Superior temporal gyrus (tissue), 1 donor: ENCODE measurements at regions not wholly inside any gene's neighbourhood (a gene's known extent, or its start where the extent isn't known, plus 50 kb on each side); places are given as distances from the start of the nearest gene placed in this dataset.
"Not testable (repeated sequence)": the region's sequence is repeated elsewhere in the genome, so short reads cannot be mapped to it uniquely, and the experiment has no call there.

ENCODE experiments used
- DNase-seq: peaks from one replicate; pipeline ENCODE4 v3.0.0-alpha.2; 2016; ENCODE audit errors: extremely low spot score

GRCh38 chr7:85328456-85328998 lies 141.7 kb upstream of the SEMA3D start:
- no peak for DNase-seq

GRCh38 chr7:85324145-85324799 lies 137.4 kb upstream of the SEMA3D start:
- no peak for DNase-seq

GRCh38 chr7:85322252-85322651 lies 135.4 kb upstream of the SEMA3D start:
- no peak for DNase-seq

DNA sequence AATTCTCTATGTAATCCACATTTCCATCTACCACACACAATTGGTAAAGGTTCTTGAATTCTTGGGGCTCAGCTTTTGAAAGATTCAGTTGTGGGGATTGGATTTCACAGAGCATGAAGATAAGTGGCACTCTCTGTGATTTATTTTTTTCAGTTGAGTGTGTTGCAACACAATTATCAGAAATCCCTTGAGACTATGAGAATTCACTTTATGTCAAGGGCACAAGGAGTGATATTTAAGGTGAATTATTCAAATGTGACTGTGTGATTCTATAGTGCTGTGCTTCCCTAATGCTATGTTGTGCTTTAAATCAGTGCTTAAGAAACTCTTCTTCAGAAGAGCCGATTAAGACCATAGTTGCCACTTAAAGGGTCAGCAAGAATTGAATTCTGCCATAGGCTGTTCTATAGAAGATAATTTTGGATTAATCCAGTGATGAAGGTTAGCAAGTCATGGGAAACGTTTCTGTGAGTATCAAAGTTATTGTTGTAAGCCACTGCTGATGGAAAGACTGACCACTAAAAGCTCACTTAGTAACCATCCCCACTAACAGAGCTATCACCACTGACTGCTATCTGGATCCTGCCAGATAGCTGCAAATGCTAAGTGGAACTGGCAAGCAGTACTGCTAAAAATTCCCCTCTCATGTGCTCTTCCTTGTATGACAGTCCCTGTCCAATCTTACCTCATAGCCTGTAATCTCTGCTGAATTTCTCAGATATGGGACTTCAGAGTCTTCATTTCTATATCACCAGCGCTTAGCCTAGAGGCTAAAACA lies 134.0 kb upstream of the SEMA3D start:
- DNase-seq: no peak

- DNase-seq: no peak
Measured at GRCh38 chr7:85316489-85316888, 129.6 kb upstream of the SEMA3D start.

GRCh38 chr7:85310301-85310700 lies 123.4 kb upstream of the SEMA3D start:
- DNase-seq: no peak

DNA sequence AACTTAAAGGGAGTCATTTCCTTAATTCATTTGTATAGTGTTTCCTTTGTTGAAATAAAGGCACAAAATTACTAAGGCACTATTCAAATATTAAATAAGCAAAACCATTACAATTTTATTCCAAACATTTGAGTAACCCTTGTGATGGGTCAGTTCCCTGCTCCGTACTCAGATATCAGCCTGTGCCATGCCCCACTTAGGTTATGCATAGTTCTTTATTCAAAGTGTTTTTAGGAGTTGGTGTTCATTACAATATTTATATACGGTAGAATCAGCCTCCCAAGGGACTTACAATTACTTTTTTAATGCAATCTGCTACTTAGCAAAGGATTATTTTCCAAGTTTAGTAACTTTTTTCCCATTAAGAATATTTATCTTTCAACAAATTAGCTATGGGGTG lies 119.3 kb upstream of the SEMA3D start:
- DNase-seq: no peak

- no peak for DNase-seq
Measured at GRCh38 chr7:85294176-85294575, 107.3 kb upstream of the SEMA3D start.

- DNase-seq: no peak
Measured at GRCh38 chr7:85292908-85293576, 106.2 kb upstream of the SEMA3D start.

DNA sequence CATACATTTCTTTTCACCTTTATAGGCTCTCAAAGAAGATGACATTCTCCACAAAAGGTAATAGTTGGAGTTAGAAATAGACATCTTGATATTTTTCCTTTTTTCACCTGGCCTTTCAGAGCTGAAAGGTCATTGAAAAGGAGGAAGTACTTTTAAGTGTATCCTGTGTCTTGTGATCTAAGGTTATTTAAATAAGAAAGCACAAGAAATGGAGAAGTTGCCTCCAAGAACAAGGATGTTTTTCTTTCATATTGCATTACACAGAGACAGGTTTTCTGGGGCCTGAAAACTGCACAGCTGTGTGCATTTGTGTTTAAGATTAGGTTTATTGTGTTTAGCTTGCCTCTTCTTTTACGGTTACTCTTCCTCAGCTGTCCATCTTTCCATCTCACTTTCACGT lies 103.4 kb upstream of the SEMA3D start:
- DNase-seq: no peak

DNA sequence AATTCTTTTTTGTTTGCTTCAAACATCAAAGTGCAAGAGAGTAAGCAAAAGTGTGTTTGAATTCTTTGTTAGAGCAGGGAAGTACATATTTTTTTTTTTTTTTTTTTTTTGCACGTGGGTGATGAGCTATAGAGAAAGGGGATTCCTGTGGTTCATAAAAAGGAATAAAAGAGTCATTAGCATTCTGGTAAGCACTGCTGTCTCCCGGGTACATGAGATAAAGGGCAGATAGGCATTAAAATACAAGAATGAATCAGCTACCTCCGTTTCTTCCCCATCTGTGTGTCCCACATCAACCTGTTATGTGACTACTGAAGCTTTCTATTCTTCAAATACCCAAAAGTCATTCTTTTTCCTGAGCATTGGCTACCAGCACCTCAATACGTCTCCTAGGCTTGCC lies 102.4 kb upstream of the SEMA3D start:
- no peak for DNase-seq

DNA sequence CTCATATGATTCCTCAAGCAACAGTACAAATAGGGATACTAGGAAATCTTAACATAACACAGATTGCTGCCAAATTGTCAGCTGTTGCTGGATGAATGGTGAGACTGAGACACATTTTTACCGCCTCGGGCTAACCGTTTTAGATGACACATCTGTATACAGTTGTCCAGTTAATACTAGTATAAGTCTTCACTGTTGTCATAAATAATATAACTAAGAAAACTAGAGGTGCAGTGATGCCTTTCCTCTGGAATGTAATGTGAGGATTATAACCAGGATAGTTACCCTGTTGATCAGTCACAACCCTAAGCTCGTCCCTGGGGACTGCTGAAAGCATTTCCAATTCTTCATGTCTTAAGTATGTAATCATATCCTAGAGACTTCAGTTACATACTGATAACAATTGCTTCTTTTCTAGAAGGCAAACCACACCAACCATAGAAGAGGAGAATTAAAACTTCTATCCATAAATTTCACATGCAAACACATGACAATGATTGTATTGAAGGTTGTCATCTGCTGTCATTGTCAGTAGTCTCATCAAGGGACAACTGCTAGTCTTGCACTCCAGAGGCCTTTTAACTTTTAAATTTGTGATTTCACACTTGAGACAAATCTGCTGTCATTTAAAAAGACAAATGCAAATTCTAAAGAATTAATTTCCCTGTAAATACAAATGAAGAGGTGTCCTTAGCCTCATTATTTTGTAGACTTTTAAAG lies 100.4 kb upstream of the SEMA3D start:
- DNase-seq: no peak

DNA sequence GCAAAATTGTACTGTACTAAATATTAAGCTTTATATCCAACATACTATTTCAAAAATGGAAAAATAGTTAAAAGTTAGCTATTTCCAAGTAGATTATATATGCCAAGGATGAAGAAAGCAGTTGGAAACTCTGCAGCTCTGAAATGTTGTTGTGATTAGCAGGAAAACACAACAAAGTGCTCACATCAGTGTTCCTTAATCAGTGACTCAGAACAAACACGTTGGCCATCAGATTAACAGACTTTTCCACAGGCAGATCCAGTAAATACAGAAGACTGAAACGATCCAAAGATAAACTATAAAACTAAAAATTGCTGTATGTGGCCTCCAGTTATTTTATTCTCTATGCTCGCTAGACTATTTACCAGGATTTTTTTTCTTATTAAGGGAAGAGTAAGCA lies 99.6 kb upstream of the SEMA3D start:
- DNase-seq: no peak

- DNase-seq: no peak
Measured at GRCh38 chr7:85285527-85285926, 98.7 kb upstream of the SEMA3D start.

DNA sequence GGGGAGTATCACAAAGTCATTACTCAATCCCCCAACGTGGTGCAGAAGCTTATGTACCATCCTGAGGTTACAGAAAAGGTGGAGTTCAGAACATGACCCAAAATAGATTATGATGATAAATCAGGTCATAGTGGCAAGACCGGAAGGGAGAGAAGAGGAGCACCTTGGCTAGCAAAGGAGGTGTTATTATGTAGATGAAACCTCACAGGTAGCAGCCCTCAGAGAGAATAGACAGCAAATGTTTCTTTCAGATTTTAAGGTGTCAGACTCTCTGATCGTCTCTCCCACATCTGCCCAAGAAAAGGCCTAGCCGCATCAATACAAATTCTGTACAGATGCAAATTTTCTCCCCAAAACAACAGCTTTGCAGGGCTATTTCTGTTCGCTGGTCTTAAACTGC lies 88.3 kb upstream of the SEMA3D start:
- DNase-seq: no peak

DNA sequence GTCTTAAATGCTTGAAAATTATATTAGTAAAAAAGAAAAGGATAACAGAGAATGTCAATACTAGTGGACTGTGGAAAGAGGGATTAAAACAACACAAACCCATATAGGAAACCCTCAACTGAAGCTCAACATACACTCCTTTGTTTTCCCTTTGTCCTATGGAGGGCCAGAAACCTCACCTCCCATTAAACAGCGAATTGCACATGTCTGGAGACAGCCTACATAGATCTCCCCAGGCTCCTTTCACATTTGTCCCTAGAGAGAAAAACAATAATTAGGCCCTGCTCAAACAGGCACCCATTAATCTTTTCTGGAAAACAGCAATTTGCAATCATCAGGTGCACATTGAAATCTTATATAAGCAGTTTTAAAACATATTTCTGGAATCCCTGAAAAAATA lies 87.6 kb upstream of the SEMA3D start:
- no peak for DNase-seq

DNA sequence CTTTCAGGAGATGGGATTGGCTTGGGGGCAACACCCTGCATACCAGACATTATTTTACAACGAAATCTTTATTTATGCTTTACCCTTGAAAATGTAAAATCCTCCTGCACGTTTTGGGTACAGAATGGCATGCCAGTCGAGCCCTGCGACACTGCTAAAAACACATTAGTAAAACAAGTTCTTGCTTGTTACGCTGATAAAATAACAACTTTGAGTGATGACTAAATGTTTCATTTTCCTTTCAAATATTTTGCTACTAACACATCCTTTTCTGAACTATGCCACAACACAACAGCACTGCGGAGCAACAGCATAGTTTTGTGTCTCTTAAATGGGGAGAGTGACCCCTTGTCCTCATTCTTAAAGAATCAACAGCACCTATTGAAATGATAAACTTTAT lies 76.0 kb upstream of the SEMA3D start:
- DNase-seq: no peak

DNA sequence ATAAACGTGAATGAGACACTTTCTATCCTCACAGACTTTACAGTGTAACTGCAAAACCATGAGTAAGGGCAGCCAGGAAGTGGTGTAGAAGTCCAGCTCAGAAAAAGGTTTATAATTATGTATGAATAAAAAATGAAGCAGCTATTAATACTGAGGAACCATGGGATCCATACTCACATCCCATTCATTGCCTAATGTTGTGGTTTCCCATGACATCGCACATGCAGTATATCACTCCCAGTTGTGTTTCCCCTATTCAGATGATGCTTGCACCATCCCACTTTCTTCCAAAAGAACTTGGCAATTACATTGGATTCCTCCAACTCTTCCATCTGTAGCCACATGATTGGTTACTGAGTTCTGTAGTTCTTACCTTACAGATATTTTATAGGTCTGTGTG lies 74.5 kb upstream of the SEMA3D start:
- DNase-seq: no peak

DNA sequence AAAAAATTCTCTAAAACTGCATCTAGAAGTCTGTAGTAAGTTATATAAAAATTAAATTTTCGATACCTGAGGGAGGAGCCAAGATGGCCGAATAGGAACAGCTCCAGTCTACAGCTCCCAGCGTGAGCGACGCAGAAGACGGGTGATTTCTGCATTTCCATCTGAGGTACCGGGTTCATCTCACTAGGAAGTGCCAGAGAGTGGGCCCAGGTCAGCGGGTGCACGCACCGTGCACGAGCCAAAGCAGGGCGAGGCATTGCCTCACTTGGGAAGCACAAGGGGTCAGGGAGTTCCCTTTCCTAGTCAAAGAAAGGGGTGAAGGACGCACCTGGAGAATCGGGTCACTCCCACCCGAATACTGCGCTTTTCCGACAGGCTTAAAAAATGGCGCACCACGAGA lies 62.9 kb upstream of the SEMA3D start:
- not testable (repeated sequence) for DNase-seq

DNA sequence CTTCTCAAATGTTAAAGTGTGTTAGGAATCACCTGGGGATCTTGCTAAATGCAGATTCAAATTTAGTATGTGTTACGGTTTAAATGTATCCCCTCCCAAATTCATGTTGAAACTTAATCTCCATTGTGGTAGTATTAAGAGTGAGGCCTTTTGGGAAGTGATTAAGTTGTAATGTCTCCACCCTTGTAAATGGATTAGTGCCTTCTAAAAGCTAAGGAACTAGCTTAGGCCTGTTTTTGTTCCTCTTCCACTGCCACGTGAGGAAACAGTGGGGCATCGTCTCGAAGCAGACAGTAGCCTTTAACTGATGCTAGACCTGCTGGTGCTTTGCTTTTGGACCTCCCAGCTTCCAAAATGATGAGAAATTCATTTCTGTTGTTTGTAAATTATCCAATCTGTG lies 52.3 kb upstream of the SEMA3D start:
- no peak for DNase-seq

DNA sequence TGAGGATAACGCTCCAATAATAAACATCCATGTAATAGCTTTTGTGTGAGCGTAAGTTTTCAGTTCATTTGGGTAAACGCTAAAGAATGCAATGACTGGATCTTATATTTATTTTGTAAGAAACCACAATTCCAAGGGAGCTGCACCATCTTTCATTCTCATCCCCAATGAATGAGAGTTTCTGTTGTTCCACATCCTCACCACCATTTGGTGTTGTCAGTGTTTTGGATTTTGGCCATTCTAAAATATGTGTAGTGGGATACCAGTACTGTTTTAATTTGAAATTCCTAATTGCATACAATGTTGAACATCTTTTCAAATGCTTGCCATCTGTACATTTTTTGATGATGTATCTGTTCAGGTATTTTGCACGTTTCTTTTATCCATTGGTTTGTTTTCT lies 50.9 kb upstream of the SEMA3D start:
- no peak for DNase-seq
